ENCODE measurements at regions not wholly inside any gene's neighbourhood (a gene's known extent, or its start where the extent isn't known, plus 50 kb on each side); places are given as distances from the start of the nearest gene placed in this dataset.

DNA sequence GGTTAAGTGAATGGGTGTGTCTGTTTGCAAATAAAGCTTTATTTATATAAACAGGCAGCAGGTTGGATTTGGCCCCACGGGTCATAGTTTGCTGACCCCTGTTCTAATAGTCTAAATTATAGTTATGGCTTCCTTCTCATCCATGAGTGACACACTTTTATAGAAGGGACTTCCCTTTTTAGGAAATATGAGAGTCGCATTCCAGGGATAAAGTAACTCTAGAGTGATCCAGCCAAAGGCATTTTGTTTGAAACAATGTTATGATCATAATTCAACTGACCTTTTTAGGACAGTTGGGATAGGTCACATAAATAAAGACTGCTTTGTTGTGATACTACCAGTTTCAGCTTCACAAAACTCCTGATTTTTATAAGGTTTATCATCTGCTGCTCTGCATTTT, 87.9 kb downstream of the ALX1 start:
- no peak for TF ChIP-seq MYC (IDR thresholded peaks at IDR 0.05; ENCODE audit: low read depth, low read length)
- TF ChIP-seq, protein P1, sequence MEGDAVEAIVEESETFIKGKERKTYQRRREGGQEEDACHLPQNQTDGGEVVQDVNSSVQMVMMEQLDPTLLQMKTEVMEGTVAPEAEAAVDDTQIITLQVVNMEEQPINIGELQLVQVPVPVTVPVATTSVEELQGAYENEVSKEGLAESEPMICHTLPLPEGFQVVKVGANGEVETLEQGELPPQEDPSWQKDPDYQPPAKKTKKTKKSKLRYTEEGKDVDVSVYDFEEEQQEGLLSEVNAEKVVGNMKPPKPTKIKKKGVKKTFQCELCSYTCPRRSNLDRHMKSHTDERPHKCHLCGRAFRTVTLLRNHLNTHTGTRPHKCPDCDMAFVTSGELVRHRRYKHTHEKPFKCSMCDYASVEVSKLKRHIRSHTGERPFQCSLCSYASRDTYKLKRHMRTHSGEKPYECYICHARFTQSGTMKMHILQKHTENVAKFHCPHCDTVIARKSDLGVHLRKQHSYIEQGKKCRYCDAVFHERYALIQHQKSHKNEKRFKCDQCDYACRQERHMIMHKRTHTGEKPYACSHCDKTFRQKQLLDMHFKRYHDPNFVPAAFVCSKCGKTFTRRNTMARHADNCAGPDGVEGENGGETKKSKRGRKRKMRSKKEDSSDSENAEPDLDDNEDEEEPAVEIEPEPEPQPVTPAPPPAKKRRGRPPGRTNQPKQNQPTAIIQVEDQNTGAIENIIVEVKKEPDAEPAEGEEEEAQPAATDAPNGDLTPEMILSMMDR (IDR thresholded peaks at IDR 0.05; ENCODE audit: low read depth, low read length), result no peak
- TF ChIP-seq, protein P2, sequence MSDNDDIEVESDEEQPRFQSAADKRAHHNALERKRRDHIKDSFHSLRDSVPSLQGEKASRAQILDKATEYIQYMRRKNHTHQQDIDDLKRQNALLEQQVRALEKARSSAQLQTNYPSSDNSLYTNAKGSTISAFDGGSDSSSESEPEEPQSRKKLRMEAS (IDR thresholded peaks at IDR 0.05; ENCODE audit: low read depth, low read length), result no peak
- no peak overlapping the region for H3K4me3 ChIP-seq (ENCODE audit: low read depth, low read length)
- no peak for DNase-seq (ENCODE audit: low read depth)

DNA sequence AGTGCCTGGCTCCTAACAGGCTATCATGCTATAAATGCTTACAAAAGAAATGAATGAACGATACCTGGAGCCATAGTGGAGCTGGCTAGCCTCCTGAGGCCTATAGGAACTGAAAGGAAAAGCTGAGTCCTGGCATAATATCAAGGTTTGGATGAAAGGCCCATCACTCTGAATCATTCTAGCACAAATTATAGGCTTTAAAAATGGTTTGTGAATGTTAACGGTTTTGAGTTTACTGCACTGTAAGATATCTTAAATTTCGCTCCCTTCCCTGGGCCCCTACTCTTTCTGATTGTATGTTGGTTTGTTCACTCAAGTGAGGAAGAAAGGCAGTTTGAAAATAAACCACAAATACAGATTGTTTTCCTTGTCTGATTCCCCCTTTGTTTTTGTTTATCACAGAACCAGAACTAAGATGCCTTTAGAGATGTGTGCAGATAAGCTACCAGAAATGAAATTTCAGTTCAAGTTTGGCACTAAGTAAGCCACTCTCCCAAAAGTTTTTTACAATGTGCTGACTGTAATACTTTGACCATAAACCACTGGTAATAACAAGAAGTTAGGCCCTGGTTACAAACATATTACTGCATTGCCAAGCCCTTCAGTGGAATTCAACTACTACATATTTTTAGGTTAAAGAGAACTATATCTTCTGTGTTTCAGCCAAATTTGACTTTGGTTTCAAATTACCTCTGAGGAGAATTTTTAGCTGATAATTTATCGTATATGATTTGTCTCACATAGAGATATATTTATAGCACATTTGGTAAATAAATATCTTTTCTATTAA, 89.5 kb downstream of the ALX1 start:
- no peak overlapping the region for H3K4me3 ChIP-seq (ENCODE audit: low read depth, low read length)
- no peak for DNase-seq (ENCODE audit: low read depth)
- TF ChIP-seq, protein P1 (IDR thresholded peaks at IDR 0.05; ENCODE audit: low read depth, low read length), result no peak
- TF ChIP-seq POLR2A (IDR thresholded peaks at IDR 0.05; ENCODE audit: extremely low read depth, insufficient read length), result no peak
- TF ChIP-seq, protein P2 (IDR thresholded peaks at IDR 0.05; ENCODE audit: low read depth, low read length), result no peak
- TF ChIP-seq MYC (IDR thresholded peaks at IDR 0.05; ENCODE audit: low read depth, low read length), result no peak

DNA sequence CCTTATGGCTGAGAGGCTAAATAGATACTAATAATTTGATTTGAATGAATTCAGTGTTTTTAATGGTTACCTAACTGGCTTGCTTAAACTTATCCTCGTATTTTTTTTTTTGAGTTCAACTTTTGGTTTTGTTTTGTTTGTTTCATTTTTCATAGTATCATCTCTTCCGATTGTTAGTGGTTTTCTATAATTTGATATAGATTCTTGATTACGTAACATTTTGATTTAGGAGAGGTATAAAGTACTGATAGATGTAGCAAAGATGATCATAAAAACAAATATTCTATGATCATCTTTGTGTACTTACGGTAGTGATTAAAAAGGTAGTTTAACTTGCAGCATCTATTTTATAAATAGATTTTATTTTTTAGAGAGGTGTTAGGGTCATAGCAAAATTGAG, 93.0 kb downstream of the ALX1 start:
- no peak overlapping the region for H3K4me3 ChIP-seq (ENCODE audit: low read depth, low read length)
- TF ChIP-seq MYC (IDR thresholded peaks at IDR 0.05; ENCODE audit: low read depth, low read length), result no peak
- TF ChIP-seq, protein P2 (IDR thresholded peaks at IDR 0.05; ENCODE audit: low read depth, low read length), result no peak
- no peak for TF ChIP-seq POLR2A (IDR thresholded peaks at IDR 0.05; ENCODE audit: extremely low read depth, insufficient read length)
- TF ChIP-seq, protein P1 (IDR thresholded peaks at IDR 0.05; ENCODE audit: low read depth, low read length), result no peak
- DNase-seq (ENCODE audit: low read depth), result no peak

DNA sequence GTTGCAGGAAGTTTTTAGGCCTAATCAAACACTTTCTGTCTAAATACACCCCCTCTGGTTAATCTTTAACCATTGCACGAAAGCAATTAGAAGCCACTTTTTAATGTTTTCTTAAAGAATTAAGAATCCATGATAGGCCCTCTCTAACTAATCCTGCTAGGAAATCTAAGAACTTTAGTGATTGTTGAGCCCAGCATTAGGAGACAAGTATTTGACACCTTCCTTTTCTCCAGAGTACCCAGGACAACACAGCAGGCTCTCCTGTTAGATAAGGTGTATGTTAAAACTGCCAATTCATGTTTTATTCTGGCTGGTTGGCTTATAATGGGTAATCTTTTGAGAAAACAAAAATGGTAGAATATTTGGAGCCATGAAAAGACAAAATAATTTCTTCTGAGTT, 95.0 kb downstream of the ALX1 start:
- TF ChIP-seq MYC (IDR thresholded peaks at IDR 0.05; ENCODE audit: low read depth, low read length), result no peak
- TF ChIP-seq, protein P2 (IDR thresholded peaks at IDR 0.05; ENCODE audit: low read depth, low read length), result no peak
- TF ChIP-seq POLR2A (IDR thresholded peaks at IDR 0.05; ENCODE audit: extremely low read depth, insufficient read length), result no peak
- TF ChIP-seq, protein P1 (IDR thresholded peaks at IDR 0.05; ENCODE audit: low read depth, low read length), result no peak
- no peak for DNase-seq (ENCODE audit: low read depth)
- H3K4me3 ChIP-seq (ENCODE audit: low read depth, low read length), result no peak overlapping the region

DNA sequence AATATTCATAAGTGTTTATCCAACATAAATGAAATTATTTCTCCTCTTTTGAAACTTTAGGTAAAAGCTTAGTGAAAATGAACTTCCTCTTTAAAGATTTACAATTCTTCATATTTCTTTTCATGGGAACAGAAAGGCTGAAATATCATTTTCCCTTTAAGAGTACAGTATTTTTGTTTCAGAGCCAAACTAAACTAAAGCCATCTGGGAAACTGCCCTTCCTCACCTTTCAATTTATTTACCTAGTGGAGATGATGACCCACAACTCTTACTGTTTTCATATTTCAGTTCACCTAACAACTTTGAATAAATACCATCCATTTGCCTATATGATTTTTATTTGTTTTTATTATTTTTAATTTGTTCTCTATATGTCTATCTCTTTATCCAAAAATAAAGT, 105.4 kb downstream of the ALX1 start:
- TF ChIP-seq POLR2A (IDR thresholded peaks at IDR 0.05; ENCODE audit: extremely low read depth, insufficient read length), result no peak
- TF ChIP-seq, protein P2 (IDR thresholded peaks at IDR 0.05; ENCODE audit: low read depth, low read length), result no peak
- no peak for TF ChIP-seq MYC (IDR thresholded peaks at IDR 0.05; ENCODE audit: low read depth, low read length)
- TF ChIP-seq, protein P1 (IDR thresholded peaks at IDR 0.05; ENCODE audit: low read depth, low read length), result no peak
- no peak overlapping the region for H3K4me3 ChIP-seq (ENCODE audit: low read depth, low read length)
- DNase-seq (ENCODE audit: low read depth), result no peak
